GM13977 (cell line): ENCODE measurements at regions not wholly inside any gene's neighbourhood (a gene's known extent, or its start where the extent isn't known, plus 50 kb on each side); places are given as distances from the start of the nearest gene placed in this dataset.
A peak's percentile ranks its signal among the peaks of the same experiment; 100 is the strongest.

Source experiments
- DNase-seq: peaks from one replicate; pipeline ENCODE4 v3.0.0; 2012; ENCODE audit warnings: low spot score
- in situ Hi-C: fragments of 300-500 bp; cut with MboI; formaldehyde crosslinking; loops from one replicate; pipeline ENCODE4 v1.12.0; 2022; ENCODE audit warnings: low sequenced_read_pairs, low pct_unique_long_range_greater_than_20kb, mixed read lengths, inconsistent platforms; ENCODE audit not compliant: unreplicated experiment
- TF ChIP-seq, protein P1 (sequence below): IDR thresholded peaks from 2 replicates; pipeline ENCODE4 v1.5.1; 2012; ENCODE audit warnings: mild to moderate bottlenecking, control low read depth; ENCODE audit not compliant: insufficient read depth; ENCODE audit errors: extremely low read depth, missing control alignments

DNA sequence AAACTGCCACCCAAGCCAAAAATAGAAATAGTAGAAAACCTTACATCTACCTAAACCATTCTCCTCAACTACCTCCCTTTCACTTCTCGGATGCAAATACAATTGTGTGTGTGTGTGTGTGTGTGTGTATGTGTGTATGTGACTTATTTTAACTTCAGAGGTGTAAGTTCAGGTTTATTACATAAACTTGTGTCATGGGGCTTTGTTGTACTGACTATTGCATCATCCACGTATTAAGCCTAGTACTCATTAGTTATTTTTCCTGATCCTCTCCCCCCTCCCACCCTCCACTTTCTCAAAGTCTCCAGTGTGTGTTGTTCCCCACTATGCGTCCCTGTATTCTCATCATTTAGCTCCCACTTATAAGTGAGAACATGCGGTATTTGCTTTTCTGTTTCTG lies 592.5 kb upstream of the ATP2B1 start:
- TF ChIP-seq, protein P1, sequence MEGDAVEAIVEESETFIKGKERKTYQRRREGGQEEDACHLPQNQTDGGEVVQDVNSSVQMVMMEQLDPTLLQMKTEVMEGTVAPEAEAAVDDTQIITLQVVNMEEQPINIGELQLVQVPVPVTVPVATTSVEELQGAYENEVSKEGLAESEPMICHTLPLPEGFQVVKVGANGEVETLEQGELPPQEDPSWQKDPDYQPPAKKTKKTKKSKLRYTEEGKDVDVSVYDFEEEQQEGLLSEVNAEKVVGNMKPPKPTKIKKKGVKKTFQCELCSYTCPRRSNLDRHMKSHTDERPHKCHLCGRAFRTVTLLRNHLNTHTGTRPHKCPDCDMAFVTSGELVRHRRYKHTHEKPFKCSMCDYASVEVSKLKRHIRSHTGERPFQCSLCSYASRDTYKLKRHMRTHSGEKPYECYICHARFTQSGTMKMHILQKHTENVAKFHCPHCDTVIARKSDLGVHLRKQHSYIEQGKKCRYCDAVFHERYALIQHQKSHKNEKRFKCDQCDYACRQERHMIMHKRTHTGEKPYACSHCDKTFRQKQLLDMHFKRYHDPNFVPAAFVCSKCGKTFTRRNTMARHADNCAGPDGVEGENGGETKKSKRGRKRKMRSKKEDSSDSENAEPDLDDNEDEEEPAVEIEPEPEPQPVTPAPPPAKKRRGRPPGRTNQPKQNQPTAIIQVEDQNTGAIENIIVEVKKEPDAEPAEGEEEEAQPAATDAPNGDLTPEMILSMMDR, result no peak
- DNase-seq, result no peak
- in situ Hi-C loops, result no loop called here

DNA sequence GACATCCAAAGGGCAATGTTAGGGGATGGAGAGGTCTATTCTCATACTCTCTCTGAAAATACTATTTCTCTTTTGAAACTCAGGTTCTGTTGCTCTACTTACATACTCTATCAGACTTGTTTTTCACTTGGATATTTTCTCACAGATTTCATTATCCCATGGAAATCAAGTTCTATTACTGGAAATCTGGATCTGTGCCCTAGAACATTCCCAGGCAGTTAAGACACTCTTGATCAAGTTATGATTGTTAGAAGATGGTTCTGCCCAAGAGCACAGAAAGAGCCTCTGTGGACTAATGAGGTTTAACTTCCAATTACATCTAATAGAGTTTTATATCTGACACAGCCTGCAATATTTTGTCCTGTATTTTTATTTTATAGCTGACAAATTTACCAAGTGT lies 591.0 kb upstream of the ATP2B1 start:
- in situ Hi-C loops, result no loop called here
- TF ChIP-seq, protein P1, result no peak
- no peak for DNase-seq

DNA sequence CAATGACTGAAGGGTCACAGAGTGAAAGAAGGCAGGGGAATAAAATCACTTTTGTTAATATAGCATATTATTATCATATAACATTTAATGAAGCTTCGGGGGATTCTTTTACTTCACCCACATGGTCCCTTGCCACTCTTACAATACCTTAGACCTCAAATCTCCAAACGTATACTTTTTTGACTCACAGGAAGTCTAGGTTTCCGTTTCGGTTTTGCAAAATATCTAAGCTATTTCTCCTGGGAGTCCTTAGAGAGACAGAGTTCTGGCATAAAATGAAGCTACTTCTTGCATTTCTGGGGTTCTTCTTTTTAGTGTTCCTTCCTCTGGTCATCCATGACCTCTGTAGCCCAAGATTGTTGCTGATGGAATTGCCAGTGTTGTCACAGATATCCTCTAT lies 590.5 kb upstream of the ATP2B1 start:
- in situ Hi-C loops, result no loop called here
- peak; percentile 24 for DNase-seq
- TF ChIP-seq, protein P1, result no peak

DNA sequence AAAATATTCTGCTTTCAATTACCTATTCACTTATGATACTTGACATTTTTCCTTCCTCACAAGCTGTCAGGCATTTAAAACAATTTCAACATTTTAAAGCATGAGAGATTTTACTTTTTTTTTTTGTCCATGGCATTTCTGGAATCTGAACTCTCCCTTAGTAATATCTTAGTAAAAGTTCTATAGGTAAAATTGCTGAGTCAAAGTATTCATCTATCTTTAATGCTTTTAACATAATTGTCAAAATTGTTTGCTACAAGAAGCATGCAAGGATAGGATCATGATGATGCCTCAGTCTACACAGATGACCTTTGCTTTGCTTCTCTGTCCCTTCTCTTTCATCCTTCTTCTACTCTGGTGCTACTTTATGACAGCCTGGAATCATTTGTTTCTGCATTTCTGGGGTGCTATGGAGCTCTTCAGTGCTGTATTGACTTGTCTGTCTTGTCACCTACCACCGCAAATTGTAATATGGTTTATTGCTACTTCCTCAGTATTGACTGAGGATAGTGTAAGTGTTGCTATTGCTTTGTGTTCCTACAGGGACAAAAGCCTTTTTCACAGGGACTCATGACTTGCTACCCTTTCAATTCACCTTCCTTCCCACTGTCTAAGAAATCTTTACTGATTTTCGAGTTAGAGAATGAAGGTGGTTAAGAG lies 589.8 kb upstream of the ATP2B1 start:
- TF ChIP-seq, protein P1, result no peak
- in situ Hi-C loops, result no loop called here
- DNase-seq, result no peak

DNA sequence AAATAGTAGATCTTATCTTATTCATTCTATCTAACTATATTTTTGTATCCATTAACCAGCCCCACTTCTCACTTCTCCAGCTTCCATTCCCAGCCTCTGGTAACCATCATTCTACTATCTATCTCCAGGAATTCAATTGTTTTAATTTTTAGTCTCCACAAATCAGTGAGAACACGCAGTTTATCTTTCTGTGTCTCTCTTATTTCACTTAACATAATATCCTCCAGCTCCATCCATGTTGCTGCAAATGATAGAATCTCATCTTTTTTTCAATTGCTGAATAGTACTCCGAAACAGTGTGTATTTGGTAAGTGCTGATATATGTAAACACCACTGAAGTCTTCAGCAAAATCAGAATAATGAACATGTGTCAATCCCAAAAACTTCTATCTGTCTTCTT lies 587.2 kb upstream of the ATP2B1 start:
- in situ Hi-C loops, result no loop called here
- no peak for DNase-seq
- TF ChIP-seq, protein P1, result no peak

DNA sequence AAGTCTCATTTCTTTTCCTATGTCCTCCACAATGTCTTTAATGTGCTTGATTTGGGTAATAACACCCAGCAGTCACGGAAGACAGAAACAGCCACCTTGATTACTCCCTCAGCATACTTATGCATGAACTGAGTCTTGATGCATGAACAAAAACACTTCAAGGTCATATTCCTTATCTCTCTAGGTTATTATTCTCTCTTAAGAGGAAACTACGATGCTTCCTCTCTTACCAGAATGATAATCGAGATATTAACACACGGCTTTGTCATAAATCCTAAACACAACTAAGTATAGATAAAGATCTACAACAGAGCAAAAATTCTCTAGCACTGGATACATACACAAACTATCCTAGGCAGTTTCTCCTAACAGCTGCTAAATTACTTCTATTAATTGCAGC lies 583.5 kb upstream of the ATP2B1 start:
- in situ Hi-C loops, result no loop called here
- DNase-seq, result no peak
- TF ChIP-seq, protein P1, result no peak
